BJ (cell line): ENCODE measurements at regions not wholly inside any gene's neighbourhood (a gene's known extent, or its start where the extent isn't known, plus 50 kb on each side); places are given as distances from the start of the nearest gene placed in this dataset.

Experiments
- CTCF ChIA-PET: fragments of 350-600 bp; formaldehyde crosslinking; extraction: SDS; loops from one replicate; lab custom pipeline; 2021; ENCODE audit warnings: antibody characterized with exemption, inconsistent platforms; lab: Yijun Ruan, JAX
- POLR2A ChIA-PET: fragments of 300-600 bp; sonication (Branson Sonifier 250); formaldehyde crosslinking; extraction: SDS; loops from one replicate; lab custom pipeline; 2021; ENCODE audit warnings: antibody characterized with exemption; lab: Charles Lee
- DNase-seq: peaks from one replicate; pipeline ENCODE4 v3.0.0-alpha.2; 2011; ENCODE audit warnings: low read depth
- H3K27me3 ChIP-seq: 2 replicates; pipeline ENCODE4 v1.6.0; 2011; ENCODE audit warnings: low read length; ENCODE audit not compliant: control insufficient read depth, insufficient read depth
- H3K36me3 ChIP-seq: 2 replicates; pipeline ENCODE4 v1.5.1; 2011; ENCODE audit warnings: low read length; ENCODE audit not compliant: control insufficient read depth, insufficient read depth
- H3K4me3 ChIP-seq: 2 replicates; pipeline ENCODE4 v1.5.1; 2011; ENCODE audit warnings: low read depth, mild to moderate bottlenecking, control low read depth, low read length
- CTCF ChIP-seq: IDR thresholded peaks from 2 replicates; pipeline ENCODE4 v1.5.1; 2011; ENCODE audit warnings: low read depth, mild to moderate bottlenecking, control low read depth, inconsistent platforms, low read length, moderate library complexity; ENCODE audit not compliant: insufficient read depth

DNA sequence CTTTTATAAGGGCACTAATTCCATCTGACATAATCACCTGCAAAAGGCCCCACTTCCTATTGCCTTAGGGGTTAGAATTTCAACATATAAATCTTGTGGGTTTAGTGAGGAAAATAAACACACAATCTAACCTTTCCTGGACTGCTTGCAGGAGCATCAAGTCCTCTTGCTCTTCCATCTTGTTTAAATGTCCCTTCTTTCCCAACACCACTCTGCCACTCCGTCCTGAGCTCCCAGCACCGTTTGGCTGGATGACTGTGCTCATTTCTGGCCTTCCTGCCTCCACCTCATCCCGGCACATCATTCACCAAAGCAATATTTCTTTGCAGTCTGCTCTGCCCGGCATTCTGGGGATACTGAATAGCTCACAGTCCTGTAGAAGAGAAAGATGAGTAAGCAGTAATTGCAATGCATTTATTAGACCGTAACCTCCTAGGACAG is 247.8 kb downstream of the BCL2 start:
- Histone ChIP-seq H3K36me3 (no peaks in the 10 kb centered on the region), H3K4me3 (no peak overlapping the region), H3K27me3 (peaks cover 2% of the 10 kb centered on the region; the same call in 1 of the 2 replicates)
- CTCF ChIA-PET: interaction anchor here (0.6 kb wide), 1 partner anchor 9 kb away, joined by 3 read pairs; no protein-coding TSS in a partner anchor
- no peak for DNase-seq
- no peak for TF ChIP-seq CTCF
- POLR2A ChIA-PET: no interaction called here

DNA sequence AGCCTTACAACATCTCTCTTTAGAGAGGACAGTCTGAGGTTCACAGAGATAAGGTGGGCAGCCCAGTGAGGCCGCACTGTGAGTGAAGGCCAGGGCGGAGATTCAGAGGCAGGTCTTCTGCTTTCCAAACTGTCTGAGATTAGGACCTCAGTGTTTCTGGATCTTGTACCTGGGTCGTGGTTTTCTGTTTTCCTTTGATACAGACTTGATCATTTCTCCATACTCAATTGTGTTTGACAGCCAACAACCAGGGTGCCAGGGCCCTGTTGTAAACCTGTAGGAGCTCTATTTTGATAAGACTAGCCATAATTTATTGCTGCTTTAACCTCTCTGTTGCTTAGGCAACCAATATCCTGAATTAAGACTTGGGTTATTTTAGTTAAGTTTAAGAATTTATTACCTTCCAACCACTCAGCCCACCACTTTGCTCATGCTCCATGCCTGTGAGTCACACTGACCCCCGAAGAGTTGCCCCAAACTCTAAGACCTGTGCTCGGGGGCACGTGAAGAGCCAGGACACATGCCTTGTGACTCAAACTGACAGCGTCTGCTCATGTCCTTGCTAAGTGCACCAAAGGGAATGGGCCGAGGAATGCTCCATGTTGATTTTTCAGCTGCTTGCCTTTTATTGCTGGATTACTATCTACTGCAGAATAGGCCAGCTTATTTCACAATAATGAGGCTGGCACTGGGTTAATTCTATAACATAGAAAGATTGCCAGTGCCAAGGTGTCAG is 248.6 kb downstream of the BCL2 start:
- no peak for TF ChIP-seq CTCF
- DNase-seq: no peak
- H3K4me3 ChIP-seq: no peak overlapping the region
- POLR2A ChIA-PET: no interaction called here
- peaks cover 2% of the 10 kb centered on the region; the same call in 1 of the 2 replicates for H3K27me3 ChIP-seq
- H3K36me3 ChIP-seq: no peaks in the 10 kb centered on the region
- CTCF ChIA-PET: no interaction called here

GRCh38 chr18:63069496-63069895 is 250.1 kb downstream of the BCL2 start:
- TF ChIP-seq CTCF: no peak
- Histone ChIP-seq H3K36me3 (no peaks in the 10 kb centered on the region), H3K4me3 (no peak overlapping the region), H3K27me3 (peaks cover 2% of the 10 kb centered on the region; the same call in 1 of the 2 replicates)
- POLR2A ChIA-PET: no interaction called here
- DNase-seq: no peak
- CTCF ChIA-PET: no interaction called here

DNA sequence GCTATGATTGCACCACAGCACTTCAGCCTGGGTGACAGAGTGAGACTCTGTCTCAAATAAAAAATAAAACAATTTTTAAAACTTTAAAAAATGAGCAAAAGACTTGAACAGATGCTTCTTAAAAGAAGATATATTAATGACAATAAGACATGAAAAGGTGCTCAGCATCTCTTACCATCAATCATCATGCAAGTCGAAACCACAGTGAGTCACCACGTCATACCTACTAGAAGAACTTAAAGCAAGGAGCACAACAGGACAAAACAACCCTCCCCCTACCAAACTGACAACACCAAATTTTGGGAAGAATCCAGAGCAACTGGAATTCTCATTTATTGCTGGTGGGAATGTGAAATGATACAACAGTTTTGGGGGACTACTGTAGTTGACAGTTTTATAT is 251.6 kb downstream of the BCL2 start:
- H3K27me3 ChIP-seq: peaks cover 2% of the 10 kb centered on the region; the same call in 1 of the 2 replicates
- ChIA-PET CTCF (no interaction called here), POLR2A (no interaction called here)
- no peak for DNase-seq
- no peaks in the 10 kb centered on the region for H3K36me3 ChIP-seq
- no peak for TF ChIP-seq CTCF
- H3K4me3 ChIP-seq: no peak overlapping the region

- H3K27me3 ChIP-seq: peaks cover 2% of the 10 kb centered on the region; the same call in 1 of the 2 replicates
- TF ChIP-seq CTCF: no peak
- no peaks in the 10 kb centered on the region for H3K36me3 ChIP-seq
- no peak overlapping the region for H3K4me3 ChIP-seq
- CTCF ChIA-PET: no interaction called here
- POLR2A ChIA-PET: no interaction called here
- DNase-seq: no peak
These were observed 254.4 kb downstream of the BCL2 start for GRCh38 chr18:63065172-63065571.
